Sigmoid colon (tissue), 4 donors: ENCODE measurements at regions not wholly inside any gene's neighbourhood (a gene's known extent, or its start where the extent isn't known, plus 50 kb on each side); places are given as distances from the start of the nearest gene placed in this dataset.

Source experiments
- CTCF ChIP-seq, 4 experiments: fragments of 450-650 bp in 3 of 4; fragments of 200-600 bp in 1 of 4; IDR thresholded peaks; one replicate each; pipeline ENCODE4 v1.5.1; 2016 to 2019; ENCODE audit warnings: antibody characterized with exemption in 4 of 4, mild to moderate bottlenecking in 3 of 4, moderate library complexity in 2 of 4
- EP300 ChIP-seq, 4 donors: sonication (generic); formaldehyde crosslinking; IDR thresholded peaks; one replicate each; pipeline ENCODE4 v1.6.1; 2017; ENCODE audit warnings: antibody characterized with exemption in 4 of 4
- POLR2A ChIP-seq, 2 donors: fragments of 450-650 bp; IDR thresholded peaks; one replicate each; pipeline ENCODE4 v1.6.1; 2016; ENCODE audit warnings: antibody characterized with exemption in 2 of 2, mild to moderate bottlenecking in 2 of 2, moderate library complexity in 2 of 2
- POLR2AphosphoS5 ChIP-seq, 4 donors: sonication (generic); formaldehyde crosslinking; IDR thresholded peaks; one replicate each; pipeline ENCODE4 v1.6.1; 2017; ENCODE audit warnings: antibody characterized with exemption in 4 of 4

- no peak for TF ChIP-seq CTCF (IDR thresholded peaks at IDR 0.05)
- no peak for TF ChIP-seq EP300 (IDR thresholded peaks at IDR 0.05)
- no peak for TF ChIP-seq POLR2AphosphoS5 (IDR thresholded peaks at IDR 0.05)
- TF ChIP-seq POLR2A (IDR thresholded peaks at IDR 0.05): no peak
Measured at GRCh38 chr4:30815685-30816084, 95.5 kb downstream of the PCDH7 start.
